ENCODE measurements at regions not wholly inside any gene's neighbourhood (a gene's known extent, or its start where the extent isn't known, plus 50 kb on each side); places are given as distances from the start of the nearest gene placed in this dataset.

GRCh38 chr5:115686738-115687074, 60.9 kb upstream of the TMED7 start:
- DNase-seq (ENCODE audit: low spot score), result peak; percentile 11

- DNase-seq (ENCODE audit: low spot score), result peak; percentile 59
These were observed 60.4 kb upstream of the TMED7 start for GRCh38 chr5:115686051-115686737.

GRCh38 chr5:115685490-115685889, 59.7 kb upstream of the TMED7 start:
- DNase-seq (ENCODE audit: low spot score), result no peak

GRCh38 chr5:115684513-115685037, 58.7 kb upstream of the TMED7 start:
- no peak for DNase-seq (ENCODE audit: low spot score)

- no peak for DNase-seq (ENCODE audit: low spot score)
These were observed 57.2 kb upstream of the TMED7 start for GRCh38 chr5:115683081-115683480.
